Stimulated activated CD4-positive, alpha-beta T cell treated with anti-CD3 and anti-CD28 coated beads, Interleukin-12 subunit alpha, Interleukin-12 subunit beta, amount 100 ng/mL, for 24 hours (primary cell): ENCODE measurements at regions not wholly inside any gene's neighbourhood (a gene's known extent, or its start where the extent isn't known, plus 50 kb on each side); places are given as distances from the start of the nearest gene placed in this dataset.

Source experiments
- DNase-seq, 2 experiments: peaks; one replicate each; pipeline ENCODE4 v3.0.0-alpha.2; 2020; ENCODE audit warnings: low read depth in 2 of 2

- peak in 1 of 2 experiments; percentile 26 for DNase-seq
Measured at GRCh38 chr10:78973901-78974616, 94.7 kb upstream of the ZMIZ1 start.

GRCh38 chr10:78974617-78975317 lies 94.0 kb upstream of the ZMIZ1 start:
- peak; percentile 37 to 46 for DNase-seq

GRCh38 chr10:78975926-78976325 lies 92.8 kb upstream of the ZMIZ1 start:
- DNase-seq = no peak

GRCh38 chr10:78976825-78977755 lies 91.7 kb upstream of the ZMIZ1 start:
- DNase-seq = no peak

- DNase-seq = no peak
Measured at GRCh38 chr10:78979938-78980337, 88.8 kb upstream of the ZMIZ1 start.

GRCh38 chr10:78980354-78980753 lies 88.4 kb upstream of the ZMIZ1 start:
- DNase-seq = no peak

GRCh38 chr10:78980815-78981214 lies 88.0 kb upstream of the ZMIZ1 start:
- DNase-seq = no peak

GRCh38 chr10:78981257-78981969 lies 87.4 kb upstream of the ZMIZ1 start:
- no peak for DNase-seq

- DNase-seq = no peak
Measured at GRCh38 chr10:78981970-78982281, 86.8 kb upstream of the ZMIZ1 start.

- DNase-seq = no peak
Measured at GRCh38 chr10:78982726-78983125, 86.0 kb upstream of the ZMIZ1 start.

- no peak for DNase-seq
Measured at GRCh38 chr10:78983608-78984007, 85.2 kb upstream of the ZMIZ1 start.

- DNase-seq = no peak
Measured at GRCh38 chr10:78985973-78986818, 82.6 kb upstream of the ZMIZ1 start.

- DNase-seq = no peak
Measured at GRCh38 chr10:78991187-78991586, 77.6 kb upstream of the ZMIZ1 start.

- no peak for DNase-seq
Measured at GRCh38 chr10:78992333-78992732, 76.4 kb upstream of the ZMIZ1 start.

- DNase-seq = no peak
Measured at GRCh38 chr10:78993261-78993945, 75.4 kb upstream of the ZMIZ1 start.

- no peak for DNase-seq
Measured at GRCh38 chr10:78995987-78996791, 72.6 kb upstream of the ZMIZ1 start.

- no peak for DNase-seq
Measured at GRCh38 chr10:78996792-78997129, 72.0 kb upstream of the ZMIZ1 start.

GRCh38 chr10:78997635-78998618 lies 70.8 kb upstream of the ZMIZ1 start:
- DNase-seq = no peak
